NCI-H1105 (cell line): ENCODE measurements at regions not wholly inside any gene's neighbourhood (a gene's known extent, or its start where the extent isn't known, plus 50 kb on each side); places are given as distances from the start of the nearest gene placed in this dataset.
"Not testable (repeated sequence)": the region's sequence is repeated elsewhere in the genome, so short reads cannot be mapped to it uniquely, and the experiment has no call there.

Source experiments
- DNase-seq: peaks from one replicate; lab custom pipeline; 2025; lab: John Stamatoyannopoulos, UW

GRCh38 chr4:3589946-3590924 lies 58.0 kb upstream of the LRPAP1 start:
- peak; percentile 40 for DNase-seq

- not testable (repeated sequence) for DNase-seq
Observed at GRCh38 chr4:3589379-3589778, 57.2 kb upstream of the LRPAP1 start.

DNA sequence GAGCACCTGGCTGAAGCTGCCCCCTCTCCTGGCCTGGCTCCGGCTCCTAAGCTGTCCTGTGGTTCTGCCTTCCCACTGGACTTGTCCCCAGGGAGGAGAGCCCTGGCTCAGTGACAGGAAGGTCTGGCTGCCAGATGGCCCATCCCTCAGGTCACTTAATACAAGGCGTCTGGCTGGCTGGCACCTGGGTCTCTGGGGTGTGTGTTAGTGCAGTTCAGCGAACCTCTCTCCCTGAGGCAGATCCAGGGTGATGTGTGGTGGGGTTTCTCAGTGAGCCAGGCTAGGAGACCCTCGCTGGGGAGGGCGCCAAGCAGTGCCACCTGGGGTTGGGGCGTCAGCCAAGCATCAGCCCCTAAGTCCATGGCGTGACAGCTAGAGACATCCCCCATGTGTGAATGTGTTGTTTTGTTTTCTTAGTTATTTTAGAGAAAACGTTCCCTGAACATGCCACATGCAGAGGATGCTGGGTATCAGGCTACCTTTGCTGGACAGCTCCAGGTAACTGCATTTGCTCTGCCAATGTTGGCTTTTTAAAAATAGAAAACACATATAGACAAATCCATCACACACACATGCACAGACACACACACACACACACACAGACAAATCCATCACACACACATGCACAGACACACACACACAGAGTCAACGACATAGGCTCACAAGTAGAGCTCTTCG lies 56.4 kb upstream of the LRPAP1 start:
- not testable (repeated sequence) for DNase-seq

GRCh38 chr4:3586596-3586995 lies 54.4 kb upstream of the LRPAP1 start:
- not testable (repeated sequence) for DNase-seq

DNA sequence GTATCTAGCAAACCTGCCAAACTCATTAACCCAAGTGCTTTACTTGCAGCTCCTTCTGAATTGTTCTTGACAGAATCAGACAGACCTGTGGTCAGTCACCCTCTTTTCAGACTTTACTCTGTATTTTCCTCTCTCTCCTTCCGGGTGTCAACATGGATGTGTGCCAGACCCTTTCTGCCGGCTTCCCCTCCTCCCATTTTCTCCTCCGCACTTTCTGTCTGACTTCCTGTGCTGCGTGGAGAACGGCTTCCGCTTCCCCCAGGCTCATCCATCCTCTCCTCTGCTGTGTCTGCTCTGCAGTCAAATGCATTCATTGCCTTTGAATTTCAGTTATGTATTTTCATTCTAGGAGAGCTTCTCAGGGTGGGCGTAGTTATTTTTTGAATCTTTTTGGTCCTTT lies 53.3 kb upstream of the LRPAP1 start:
- not testable (repeated sequence) for DNase-seq

- no peak for DNase-seq
Observed at GRCh38 chr4:3582091-3582475, 49.9 kb upstream of the LRPAP1 start.
